Activated T-helper 9 cell treated with anti-CD3 and anti-CD28 coated beads, Interleukin-2, amount 50 U/mL, for 16 hours (primary cell): ENCODE measurements at regions not wholly inside any gene's neighbourhood (a gene's known extent, or its start where the extent isn't known, plus 50 kb on each side); places are given as distances from the start of the nearest gene placed in this dataset.

Experiments
- DNase-seq: peaks from one replicate; pipeline ENCODE4 v3.0.0-alpha.2; 2020; ENCODE audit warnings: low read depth

- no peak for DNase-seq
Observed at GRCh38 chr4:41883988-41884734, 51.1 kb upstream of the TMEM33 start.

- peak; percentile 22 for DNase-seq
Observed at GRCh38 chr4:41882625-41883347, 52.4 kb upstream of the TMEM33 start.

GRCh38 chr4:41881981-41882624 lies 53.1 kb upstream of the TMEM33 start:
- no peak for DNase-seq

- no peak for DNase-seq
Observed at GRCh38 chr4:41880840-41881831, 54.1 kb upstream of the TMEM33 start.

- no peak for DNase-seq
Observed at GRCh38 chr4:41880022-41880837, 55.0 kb upstream of the TMEM33 start.

- no peak for DNase-seq
Observed at GRCh38 chr4:41879552-41879951, 55.7 kb upstream of the TMEM33 start.

GRCh38 chr4:41878991-41879491 lies 56.2 kb upstream of the TMEM33 start:
- DNase-seq = no peak

- no peak for DNase-seq
Observed at GRCh38 chr4:41878170-41878969, 56.9 kb upstream of the TMEM33 start.

- no peak for DNase-seq
Observed at GRCh38 chr4:41877020-41877796, 58.0 kb upstream of the TMEM33 start.

- no peak for DNase-seq
Observed at GRCh38 chr4:41874873-41875272, 60.4 kb upstream of the TMEM33 start.

- DNase-seq = no peak
Observed at GRCh38 chr4:41874398-41874797, 60.8 kb upstream of the TMEM33 start.

- no peak for DNase-seq
Observed at GRCh38 chr4:41873380-41874295, 61.6 kb upstream of the TMEM33 start.

- DNase-seq = no peak
Observed at GRCh38 chr4:41870035-41870434, 65.2 kb upstream of the TMEM33 start.

GRCh38 chr4:41866799-41867677 lies 68.2 kb upstream of the TMEM33 start:
- no peak for DNase-seq

GRCh38 chr4:41865981-41866798 lies 69.0 kb upstream of the TMEM33 start:
- no peak for DNase-seq
